Caco-2 (cell line): ENCODE measurements at regions not wholly inside any gene's neighbourhood (a gene's known extent, or its start where the extent isn't known, plus 50 kb on each side); places are given as distances from the start of the nearest gene placed in this dataset.

Experiments
- BruUV-seq: library from RNA; stranded (reverse); fragments of 400-500 nt; replicated peaks from 2 replicates; lab custom pipeline; 2021; lab: Mats Ljungman, UMichigan
- CTCF ChIA-PET: fragments of 300-600 bp; sonication (Branson Sonifier 250); formaldehyde crosslinking; loops from one replicate; lab custom pipeline; 2022; ENCODE audit warnings: antibody characterized with exemption; lab: Charles Lee
- POLR2A ChIA-PET: fragments of 300-600 bp; sonication (Branson Sonifier 250); formaldehyde crosslinking; loops from one replicate; lab custom pipeline; 2022; ENCODE audit warnings: antibody characterized with exemption; lab: Charles Lee
- DNase-seq, 2 experiments: peaks; one replicate each; pipeline versions ENCODE4 v3.0.0 to v3.0.0-alpha.2; 2020 to 2022
- H3K27me3 ChIP-seq: replicated peaks from 2 replicates; pipeline ENCODE4 v1.6.0; 2011; ENCODE audit warnings: low read length; ENCODE audit not compliant: control insufficient read depth, insufficient read depth
- H3K36me3 ChIP-seq: 2 replicates; pipeline ENCODE4 v1.5.1; 2011; ENCODE audit warnings: low read length; ENCODE audit not compliant: control insufficient read depth, insufficient read depth
- H3K4me1 ChIP-seq: fragments of 250-450 bp; sonication (Bioruptor Pico); 2 replicates; pipeline ENCODE4 v1.5.1; 2020; ENCODE audit warnings: mild to moderate bottlenecking
- H3K4me3 ChIP-seq: 2 replicates; pipeline ENCODE4 v1.5.1; 2011; ENCODE audit warnings: low read depth, mild to moderate bottlenecking, control low read depth, low read length
- H3K9me3 ChIP-seq: fragments of 250-450 bp; sonication (Bioruptor Pico); 2 replicates; pipeline ENCODE4 v1.5.1; 2020; ENCODE audit warnings: mild to moderate bottlenecking, moderate library complexity
- H3K27ac Mint-ChIP-seq: one replicate; pipeline ENCODE4 v1.8.0; 2022; ENCODE audit warnings: mixed read lengths; ENCODE audit not compliant: unreplicated experiment
- H3K27me3 Mint-ChIP-seq: one replicate; pipeline ENCODE4 v1.8.0; 2022; ENCODE audit warnings: mixed read lengths; ENCODE audit not compliant: insufficient read depth, unreplicated experiment
- H3K36me3 Mint-ChIP-seq: one replicate; pipeline ENCODE4 v1.8.0; 2022; ENCODE audit warnings: mild to moderate bottlenecking, mixed read lengths; ENCODE audit not compliant: insufficient read depth, unreplicated experiment
- H3K4me1 Mint-ChIP-seq: one replicate; pipeline ENCODE4 v1.8.0; 2022; ENCODE audit warnings: low read depth, mixed read lengths; ENCODE audit not compliant: unreplicated experiment
- H3K4me3 Mint-ChIP-seq: one replicate; pipeline ENCODE4 v1.8.0; 2022; ENCODE audit warnings: mild to moderate bottlenecking, moderate library complexity, mixed read lengths; ENCODE audit not compliant: unreplicated experiment
- H3K9me3 Mint-ChIP-seq: one replicate; pipeline ENCODE4 v1.8.0; 2022; ENCODE audit warnings: mixed read lengths; ENCODE audit not compliant: unreplicated experiment
- intact Hi-C: fragments of 100-400 bp; cut with micrococcal nuclease; formaldehyde crosslinking; loops from one replicate; pipeline ENCODE4 v1.10.0; 2022; ENCODE audit not compliant: unreplicated experiment
- TF ChIP-seq, protein P1 (sequence below), 2 experiments: fragments of 200-600 bp in 1 of 2; IDR thresholded peaks; 1 replicate in 1 of 2; 2 replicates in 1 of 2; pipeline versions ENCODE4 v1.5.1 to v1.8.0; 2011 to 2022; ENCODE audit warnings: antibody characterized with exemption in 1 of 2, control low read depth in 1 of 2, inconsistent platforms in 1 of 2, low read depth in 1 of 2, low read length in 1 of 2, mild to moderate bottlenecking in 1 of 2, moderate library complexity in 1 of 2; ENCODE audit not compliant: insufficient read depth in 1 of 2, severe bottlenecking in 1 of 2, unreplicated experiment in 1 of 2

DNA sequence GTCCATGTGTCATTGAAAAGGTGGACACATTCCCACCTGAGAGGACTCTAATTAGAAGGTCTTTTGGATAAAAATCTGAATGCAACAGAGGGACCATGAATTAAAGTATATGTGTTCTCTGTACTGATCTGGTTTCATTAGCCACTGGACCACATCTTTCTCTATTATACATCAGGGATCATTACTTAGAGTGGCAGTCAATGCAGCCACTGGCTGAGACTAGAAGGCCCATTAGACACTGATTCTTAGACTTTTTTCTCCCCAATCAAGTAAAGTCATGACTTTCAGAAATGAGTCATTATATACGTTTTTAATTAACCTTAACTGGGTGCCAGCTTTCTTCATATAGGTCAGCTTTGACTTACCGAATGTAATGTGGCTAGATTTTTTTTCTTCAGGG is 550.8 kb upstream of the CFAP20DC start:
- no TSS peak for BruUV-seq
- H3K9me3 Mint-ChIP-seq = peaks cover 4% of the 10 kb centered on the region
- no peak overlapping the region for H3K4me3 ChIP-seq
- H3K27me3 ChIP-seq = no peaks in the 10 kb centered on the region
- no peaks in the 10 kb centered on the region for H3K9me3 ChIP-seq
- H3K4me1 ChIP-seq = no peaks in the 10 kb centered on the region
- H3K4me1 Mint-ChIP-seq = no peaks in the 10 kb centered on the region
- no peaks in the 10 kb centered on the region for H3K36me3 Mint-ChIP-seq
- intact Hi-C loops = no loop called here
- ChIA-PET POLR2A (no interaction called here), CTCF (no interaction called here)
- H3K4me3 Mint-ChIP-seq = no peak overlapping the region
- TF ChIP-seq, protein P1, sequence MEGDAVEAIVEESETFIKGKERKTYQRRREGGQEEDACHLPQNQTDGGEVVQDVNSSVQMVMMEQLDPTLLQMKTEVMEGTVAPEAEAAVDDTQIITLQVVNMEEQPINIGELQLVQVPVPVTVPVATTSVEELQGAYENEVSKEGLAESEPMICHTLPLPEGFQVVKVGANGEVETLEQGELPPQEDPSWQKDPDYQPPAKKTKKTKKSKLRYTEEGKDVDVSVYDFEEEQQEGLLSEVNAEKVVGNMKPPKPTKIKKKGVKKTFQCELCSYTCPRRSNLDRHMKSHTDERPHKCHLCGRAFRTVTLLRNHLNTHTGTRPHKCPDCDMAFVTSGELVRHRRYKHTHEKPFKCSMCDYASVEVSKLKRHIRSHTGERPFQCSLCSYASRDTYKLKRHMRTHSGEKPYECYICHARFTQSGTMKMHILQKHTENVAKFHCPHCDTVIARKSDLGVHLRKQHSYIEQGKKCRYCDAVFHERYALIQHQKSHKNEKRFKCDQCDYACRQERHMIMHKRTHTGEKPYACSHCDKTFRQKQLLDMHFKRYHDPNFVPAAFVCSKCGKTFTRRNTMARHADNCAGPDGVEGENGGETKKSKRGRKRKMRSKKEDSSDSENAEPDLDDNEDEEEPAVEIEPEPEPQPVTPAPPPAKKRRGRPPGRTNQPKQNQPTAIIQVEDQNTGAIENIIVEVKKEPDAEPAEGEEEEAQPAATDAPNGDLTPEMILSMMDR (IDR thresholded peaks at IDR 0.05; ENCODE audit: insufficient read depth in 1 of 2, low read depth in 1 of 2, low read length in 1 of 2, severe bottlenecking in 1 of 2, unreplicated experiment in 1 of 2) = no peak
- no peak overlapping the region for H3K27ac Mint-ChIP-seq
- no peak for DNase-seq
- H3K36me3 ChIP-seq = no peaks in the 10 kb centered on the region
- peaks cover 14% of the 10 kb centered on the region for H3K27me3 Mint-ChIP-seq

- TF ChIP-seq, protein P1 (IDR thresholded peaks at IDR 0.05; ENCODE audit: insufficient read depth in 1 of 2, low read depth in 1 of 2, low read length in 1 of 2, severe bottlenecking in 1 of 2, unreplicated experiment in 1 of 2) = no peak
- Mint-ChIP-seq H3K36me3 (no peaks in the 10 kb centered on the region), H3K27ac (no peak overlapping the region), H3K27me3 (peaks cover 12% of the 10 kb centered on the region), H3K4me3 (no peak overlapping the region), H3K9me3 (peaks cover 9% of the 10 kb centered on the region), H3K4me1 (no peaks in the 10 kb centered on the region)
- BruUV-seq = no TSS peak
- ChIA-PET POLR2A (no interaction called here), CTCF (no interaction called here)
- Histone ChIP-seq H3K36me3 (no peaks in the 10 kb centered on the region), H3K4me3 (no peak overlapping the region), H3K27me3 (no peaks in the 10 kb centered on the region), H3K4me1 (no peaks in the 10 kb centered on the region), H3K9me3 (no peaks in the 10 kb centered on the region)
- no peak for DNase-seq
- intact Hi-C loops = no loop called here
These were observed 546.9 kb upstream of the CFAP20DC start for GRCh38 chr3:59596741-59597140.

DNA sequence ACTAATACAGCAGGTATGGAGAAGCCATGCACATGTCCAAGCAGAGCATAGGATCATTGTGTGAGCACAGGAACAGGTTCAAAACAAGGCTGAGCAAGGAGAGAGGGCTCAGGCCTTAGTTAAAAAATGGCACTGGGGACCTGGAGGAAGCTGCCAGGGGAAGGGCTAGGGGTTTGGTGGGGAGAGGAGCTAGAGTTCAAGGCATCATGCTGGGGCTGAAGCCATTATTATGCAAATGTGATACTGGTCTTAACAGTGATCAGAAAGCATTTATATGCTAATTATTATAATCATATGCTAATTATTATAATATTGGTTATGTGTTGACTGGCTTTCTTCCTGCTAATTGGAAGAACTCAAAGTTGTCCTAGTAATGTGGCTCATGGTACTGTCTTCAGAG is 546.0 kb upstream of the CFAP20DC start:
- H3K27me3 Mint-ChIP-seq = peaks cover 11% of the 10 kb centered on the region
- Histone ChIP-seq H3K4me1 (no peaks in the 10 kb centered on the region), H3K4me3 (no peak overlapping the region), H3K36me3 (no peaks in the 10 kb centered on the region), H3K9me3 (no peaks in the 10 kb centered on the region), H3K27me3 (no peaks in the 10 kb centered on the region)
- H3K36me3 Mint-ChIP-seq = no peaks in the 10 kb centered on the region
- no peak overlapping the region for H3K4me3 Mint-ChIP-seq
- no peak overlapping the region for H3K27ac Mint-ChIP-seq
- TF ChIP-seq, protein P1 (IDR thresholded peaks at IDR 0.05; ENCODE audit: insufficient read depth in 1 of 2, low read depth in 1 of 2, low read length in 1 of 2, severe bottlenecking in 1 of 2, unreplicated experiment in 1 of 2) = no peak
- H3K9me3 Mint-ChIP-seq = peaks cover 9% of the 10 kb centered on the region
- intact Hi-C loops = no loop called here
- ChIA-PET POLR2A (no interaction called here), CTCF (no interaction called here)
- no peak for DNase-seq
- no peaks in the 10 kb centered on the region for H3K4me1 Mint-ChIP-seq
- no TSS peak for BruUV-seq
